IPS-20b (cell line): ENCODE measurements at regions not wholly inside any gene's neighbourhood (a gene's known extent, or its start where the extent isn't known, plus 50 kb on each side); places are given as distances from the start of the nearest gene placed in this dataset.

Experiments used
- H3K27ac ChIP-seq: one replicate; pipeline ENCODE4 v1.5.1; 2013; ENCODE audit warnings: low read length
- H3K27me3 ChIP-seq: 2 replicates; pipeline ENCODE4 v1.6.1; 2013; ENCODE audit warnings: mild to moderate bottlenecking, low read length, inconsistent platforms; ENCODE audit not compliant: insufficient read depth
- H3K36me3 ChIP-seq: 2 replicates; pipeline ENCODE4 v1.6.1; 2013; ENCODE audit warnings: low read depth, mild to moderate bottlenecking, inconsistent platforms, low read length, moderate library complexity; ENCODE audit not compliant: insufficient read depth
- H3K4me1 ChIP-seq: 2 replicates; pipeline ENCODE4 v1.6.1; 2013; ENCODE audit warnings: mild to moderate bottlenecking, control low read depth, inconsistent platforms, low read length, moderate library complexity; ENCODE audit not compliant: insufficient read depth
- H3K4me3 ChIP-seq: 2 replicates; pipeline ENCODE4 v1.5.1; 2013; ENCODE audit warnings: mild to moderate bottlenecking, low read length, inconsistent platforms
- H3K9ac ChIP-seq: 2 replicates; pipeline ENCODE4 v1.6.1; 2013; ENCODE audit warnings: low read depth, mild to moderate bottlenecking, inconsistent platforms, low read length, moderate library complexity
- H3K9me3 ChIP-seq: 2 replicates; pipeline ENCODE4 v1.6.1; 2013; ENCODE audit warnings: mild to moderate bottlenecking, low read depth, low read length, inconsistent platforms; ENCODE audit not compliant: insufficient read depth

DNA sequence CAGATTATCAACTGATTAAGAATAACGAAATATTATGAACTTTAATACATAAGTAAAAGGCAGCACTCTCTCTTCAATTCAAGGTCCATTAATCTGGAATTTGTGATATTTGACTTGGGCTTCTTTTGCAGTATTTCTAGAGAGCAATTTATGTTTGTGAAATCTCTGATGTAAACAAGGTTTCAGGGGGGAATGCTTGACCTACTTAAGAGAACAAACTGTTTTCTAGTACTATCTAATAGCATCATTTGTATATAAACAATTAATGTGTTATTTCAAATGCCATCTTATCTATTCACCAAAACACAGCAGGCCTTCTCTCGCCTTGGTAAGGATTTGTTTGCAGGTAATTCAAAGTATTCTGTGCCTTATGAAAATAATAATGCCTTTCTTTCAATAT is 103.6 kb upstream of the FST start:
- Histone ChIP-seq H3K36me3 (no peaks in the 10 kb centered on the region), H3K9me3 (no peaks in the 10 kb centered on the region), H3K27me3 (no peaks in the 10 kb centered on the region)

GRCh38 chr5:53378190-53378589 is 102.2 kb upstream of the FST start:
- H3K27me3 ChIP-seq = no peaks in the 10 kb centered on the region
- H3K9me3 ChIP-seq = no peaks in the 10 kb centered on the region
- H3K27ac ChIP-seq = no peak overlapping the region
- H3K4me1 ChIP-seq = peaks cover 4% of the 10 kb centered on the region; the same call in 1 of the 2 replicates
- no peak overlapping the region for H3K4me3 ChIP-seq
- no peak overlapping the region for H3K9ac ChIP-seq
- H3K36me3 ChIP-seq = no peaks in the 10 kb centered on the region

More for the DNA sequence above, 103.6 kb upstream of the FST start:
- Histone ChIP-seq H3K4me3 (no peak overlapping the region), H3K4me1 (peaks cover 4% of the 10 kb centered on the region; the same call in 1 of the 2 replicates), H3K27ac (no peak overlapping the region), H3K9ac (no peak overlapping the region)

DNA sequence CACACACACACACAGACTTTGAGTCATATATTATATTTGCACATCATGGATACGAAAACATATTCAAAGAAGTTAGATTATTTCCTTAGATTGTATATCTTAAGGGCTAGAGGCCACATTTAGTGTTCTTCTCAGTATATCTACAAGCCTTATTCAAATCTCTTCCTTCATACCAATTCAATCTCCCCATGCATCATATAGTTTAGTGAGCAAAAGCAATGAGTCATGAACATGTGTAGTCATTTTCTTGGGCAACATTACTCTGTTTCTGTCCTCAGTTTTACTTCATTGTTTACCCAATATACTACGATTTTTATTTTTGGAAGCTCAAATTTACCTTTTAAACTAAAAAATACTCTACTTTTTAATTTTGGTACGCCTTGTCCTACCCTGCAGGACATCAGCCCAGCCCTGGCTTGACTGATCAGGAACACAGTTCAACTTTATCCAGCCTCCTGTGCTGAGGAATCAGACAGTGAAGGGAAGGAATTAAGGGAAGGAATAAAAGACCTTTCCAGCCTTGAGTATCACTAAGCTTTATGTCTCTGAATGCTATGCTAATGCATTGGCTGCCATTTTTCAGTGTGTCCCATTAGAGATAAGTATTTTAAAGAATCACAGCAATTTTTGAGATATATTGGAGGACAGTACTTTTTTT is 101.7 kb upstream of the FST start:
- Histone ChIP-seq H3K4me3 (no peak overlapping the region), H3K4me1 (peaks cover 4% of the 10 kb centered on the region; the same call in 1 of the 2 replicates), H3K27me3 (no peaks in the 10 kb centered on the region), H3K9ac (no peak overlapping the region), H3K9me3 (no peaks in the 10 kb centered on the region), H3K27ac (no peak overlapping the region), H3K36me3 (no peaks in the 10 kb centered on the region)

GRCh38 chr5:53386341-53386740 is 94.1 kb upstream of the FST start:
- no peak overlapping the region for H3K27ac ChIP-seq
- H3K9ac ChIP-seq = no peak overlapping the region
- no peak overlapping the region for H3K4me3 ChIP-seq
- H3K4me1 ChIP-seq = no peaks in the 10 kb centered on the region
- H3K36me3 ChIP-seq = no peaks in the 10 kb centered on the region
- peaks cover 26% of the 10 kb centered on the region for H3K9me3 ChIP-seq
- H3K27me3 ChIP-seq = no peaks in the 10 kb centered on the region

- Histone ChIP-seq H3K27me3 (no peaks in the 10 kb centered on the region), H3K27ac (no peak overlapping the region), H3K36me3 (no peaks in the 10 kb centered on the region), H3K9ac (no peak overlapping the region), H3K4me3 (no peak overlapping the region), H3K9me3 (peaks cover 26% of the 10 kb centered on the region), H3K4me1 (no peaks in the 10 kb centered on the region)
Observed at GRCh38 chr5:53389093-53389492, 91.3 kb upstream of the FST start.

DNA sequence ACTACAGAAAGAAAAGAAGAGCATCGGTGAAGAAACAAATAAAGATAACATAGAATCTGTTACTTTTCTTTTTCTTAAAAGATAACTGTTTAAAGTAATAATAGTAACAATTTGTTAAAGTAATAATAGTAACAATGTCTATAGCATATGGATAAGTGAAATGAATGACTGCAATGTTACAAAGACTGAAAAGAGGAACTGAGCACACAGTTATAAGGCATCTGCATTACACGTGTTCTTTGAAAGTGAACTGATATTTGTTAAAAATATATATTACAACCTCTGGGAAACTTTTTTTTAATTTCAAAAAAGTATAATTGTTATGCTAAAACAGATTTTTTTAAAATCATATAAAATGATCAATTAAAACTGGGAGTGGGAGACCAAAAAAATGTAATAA is 88.4 kb upstream of the FST start:
- no peak overlapping the region for H3K4me3 ChIP-seq
- no peaks in the 10 kb centered on the region for H3K4me1 ChIP-seq
- H3K36me3 ChIP-seq = no peaks in the 10 kb centered on the region
- H3K27me3 ChIP-seq = no peaks in the 10 kb centered on the region
- peaks cover 26% of the 10 kb centered on the region for H3K9me3 ChIP-seq
- no peak overlapping the region for H3K27ac ChIP-seq
- no peak overlapping the region for H3K9ac ChIP-seq

GRCh38 chr5:53394808-53395207 is 85.6 kb upstream of the FST start:
- Histone ChIP-seq H3K27me3 (no peaks in the 10 kb centered on the region), H3K36me3 (no peaks in the 10 kb centered on the region), H3K4me3 (no peak overlapping the region), H3K9ac (no peak overlapping the region), H3K27ac (no peak overlapping the region), H3K4me1 (no peaks in the 10 kb centered on the region), H3K9me3 (peaks cover 3% of the 10 kb centered on the region; the same call in 1 of the 2 replicates)

- Histone ChIP-seq H3K4me1 (no peaks in the 10 kb centered on the region), H3K4me3 (no peak overlapping the region), H3K36me3 (no peaks in the 10 kb centered on the region), H3K9me3 (no peaks in the 10 kb centered on the region), H3K27ac (no peak overlapping the region), H3K27me3 (no peaks in the 10 kb centered on the region), H3K9ac (no peak overlapping the region)
Observed at GRCh38 chr5:53397141-53397757, 83.2 kb upstream of the FST start.

GRCh38 chr5:53397845-53398244 is 82.6 kb upstream of the FST start:
- H3K4me1 ChIP-seq = no peaks in the 10 kb centered on the region
- no peaks in the 10 kb centered on the region for H3K27me3 ChIP-seq
- no peak overlapping the region for H3K4me3 ChIP-seq
- H3K27ac ChIP-seq = no peak overlapping the region
- no peaks in the 10 kb centered on the region for H3K36me3 ChIP-seq
- H3K9ac ChIP-seq = no peak overlapping the region
- no peaks in the 10 kb centered on the region for H3K9me3 ChIP-seq

DNA sequence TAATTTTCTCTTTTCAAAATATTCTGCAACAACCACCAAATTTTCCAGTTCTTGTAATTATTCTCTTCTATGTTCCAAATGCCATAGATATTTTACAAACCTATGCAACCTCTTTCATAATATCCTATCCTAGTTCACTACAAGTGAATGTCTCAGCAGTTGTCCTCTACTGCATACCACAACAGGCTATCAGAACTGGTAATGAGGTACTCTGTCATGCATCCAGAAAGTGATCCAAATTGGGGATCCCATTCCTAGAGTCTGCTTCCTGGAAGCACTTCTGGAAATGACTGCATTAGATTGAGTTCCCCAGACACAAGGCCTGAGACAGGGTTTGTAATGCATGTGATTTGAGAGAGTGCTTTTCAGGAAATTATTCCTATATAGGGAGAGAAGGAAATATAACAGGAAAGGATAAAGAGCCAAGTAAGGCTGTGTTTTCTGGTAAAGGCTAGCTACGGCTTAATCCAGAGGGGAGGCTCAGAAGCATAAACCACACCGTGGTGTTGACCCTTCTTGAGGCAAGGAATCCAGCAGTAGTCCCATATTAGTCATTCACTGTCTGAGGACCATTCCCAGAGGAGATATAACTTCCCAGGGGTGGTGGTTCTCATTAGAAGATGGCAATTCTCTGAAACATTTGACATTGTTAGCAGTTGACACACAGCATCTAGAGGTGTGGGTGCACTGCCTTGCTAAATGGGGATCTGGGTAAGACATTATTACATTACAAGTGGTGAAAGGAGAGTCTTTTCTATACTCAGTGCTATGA is 80.3 kb upstream of the FST start:
- Histone ChIP-seq H3K4me3 (no peak overlapping the region), H3K9me3 (no peaks in the 10 kb centered on the region), H3K27me3 (no peaks in the 10 kb centered on the region), H3K36me3 (no peaks in the 10 kb centered on the region), H3K9ac (no peak overlapping the region), H3K4me1 (no peaks in the 10 kb centered on the region), H3K27ac (no peak overlapping the region)

- Histone ChIP-seq H3K27me3 (no peaks in the 10 kb centered on the region), H3K36me3 (no peaks in the 10 kb centered on the region), H3K27ac (no peak overlapping the region), H3K9me3 (no peaks in the 10 kb centered on the region), H3K4me1 (no peaks in the 10 kb centered on the region), H3K4me3 (no peak overlapping the region), H3K9ac (no peak overlapping the region)
Observed at GRCh38 chr5:53403291-53403690, 77.1 kb upstream of the FST start.

DNA sequence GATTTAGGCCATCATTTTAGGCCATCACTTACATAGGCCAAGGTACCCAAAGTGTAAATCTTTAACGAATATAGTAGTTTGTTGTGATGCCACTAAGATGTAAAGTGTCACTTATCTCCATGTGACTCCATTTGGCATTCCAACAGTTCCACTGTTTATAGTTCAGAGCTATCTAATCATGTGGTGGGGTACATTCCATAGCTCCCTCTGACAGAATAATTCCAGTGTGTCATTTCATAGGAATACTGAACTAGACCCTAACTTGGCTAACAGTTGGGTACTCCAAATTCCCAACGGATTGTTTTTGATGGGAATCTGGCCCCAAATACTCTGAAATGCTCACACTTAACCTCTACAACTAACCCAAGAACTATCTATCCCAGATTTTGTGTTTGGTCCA is 76.7 kb upstream of the FST start:
- no peak overlapping the region for H3K4me3 ChIP-seq
- H3K27me3 ChIP-seq = no peaks in the 10 kb centered on the region
- H3K36me3 ChIP-seq = no peaks in the 10 kb centered on the region
- no peak overlapping the region for H3K27ac ChIP-seq
- no peaks in the 10 kb centered on the region for H3K9me3 ChIP-seq
- no peak overlapping the region for H3K9ac ChIP-seq
- no peaks in the 10 kb centered on the region for H3K4me1 ChIP-seq
